CD4-positive, alpha-beta T cell (primary cell): ENCODE measurements at regions not wholly inside any gene's neighbourhood (a gene's known extent, or its start where the extent isn't known, plus 50 kb on each side); places are given as distances from the start of the nearest gene placed in this dataset.

Experiments
- ATAC-seq: fragments of 200-7000 bp; cut with Tn5 transposase; one replicate; pipeline ENCODE4 v1.10.0; 2022; ENCODE audit warnings: mild to moderate bottlenecking; ENCODE audit not compliant: poor library complexity
- CTCF ChIA-PET: fragments of 350-600 bp; sonication (Branson Sonifier 250); formaldehyde crosslinking; loops from one replicate; lab custom pipeline; 2021; ENCODE audit warnings: antibody characterized with exemption, inconsistent platforms; lab: Charles Lee
- POLR2A ChIA-PET: fragments of 350-600 bp; sonication (Branson Sonifier 250); formaldehyde crosslinking; loops from one replicate; lab custom pipeline; 2021; ENCODE audit warnings: antibody characterized with exemption, inconsistent platforms; lab: Charles Lee
- DNase-seq, 14 experiments: peaks; one replicate each; pipeline ENCODE4 v3.0.0-alpha.2; 2013 to 2020; ENCODE audit warnings: mixed read lengths in 2 of 14
- H3K27ac ChIP-seq, 2 donors: one replicate each; pipeline versions ENCODE4 v1.5.1 to v1.7.0; 2013; ENCODE audit warnings: low read length in 2 of 2, low read depth in 1 of 2, mild to moderate bottlenecking in 1 of 2
- H3K27me3 ChIP-seq, 2 experiments: 1 replicate in 1 of 2; 2 replicates in 1 of 2; pipeline versions ENCODE4 v1.6.1 to v1.7.0; 2013; ENCODE audit warnings: low read length in 2 of 2, control low read depth in 1 of 2, mild to moderate bottlenecking in 1 of 2, moderate library complexity in 1 of 2; ENCODE audit not compliant: insufficient read depth in 2 of 2, control insufficient read depth in 1 of 2
- H3K36me3 ChIP-seq: one replicate; pipeline ENCODE4 v1.6.1; 2013; ENCODE audit warnings: low read length, control low read depth; ENCODE audit not compliant: insufficient read depth
- H3K4me1 ChIP-seq: one replicate; pipeline ENCODE4 v1.6.1; 2013; ENCODE audit warnings: low read length, control low read depth; ENCODE audit not compliant: insufficient read depth
- H3K4me3 ChIP-seq: one replicate; pipeline ENCODE4 v1.5.1; 2013; ENCODE audit warnings: mild to moderate bottlenecking, low read length, moderate library complexity
- H3K9me3 ChIP-seq, 2 experiments: 1 replicate in 1 of 2; 2 replicates in 1 of 2; pipeline versions ENCODE4 v1.6.1 to v1.7.0; 2013; ENCODE audit warnings: low read length in 2 of 2, mild to moderate bottlenecking in 2 of 2, control low read depth in 1 of 2, moderate library complexity in 1 of 2; ENCODE audit not compliant: control insufficient read depth in 1 of 2, insufficient read depth in 1 of 2
- H3K27ac Mint-ChIP-seq: one replicate; pipeline ENCODE4 v1.8.0; 2020; ENCODE audit warnings: mixed read lengths
- H3K27me3 Mint-ChIP-seq: one replicate; pipeline ENCODE4 v1.8.0; 2021; ENCODE audit warnings: mixed read lengths
- H3K36me3 Mint-ChIP-seq: one replicate; pipeline ENCODE4 v1.8.0; 2021; ENCODE audit warnings: low read depth, mixed read lengths
- H3K4me1 Mint-ChIP-seq: one replicate; pipeline ENCODE4 v1.8.0; 2021; ENCODE audit warnings: low read depth, mixed read lengths
- H3K4me3 Mint-ChIP-seq: one replicate; pipeline ENCODE4 v1.8.0; 2020; ENCODE audit warnings: mild to moderate bottlenecking, mixed read lengths
- H3K9me3 Mint-ChIP-seq: one replicate; pipeline ENCODE4 v1.8.0; 2020; ENCODE audit warnings: mixed read lengths
- intact Hi-C, 2 experiments: fragments of 100-400 bp; cut with DNase I in 1 of 2; cut with micrococcal nuclease in 1 of 2; formaldehyde crosslinking; loops; one replicate each; pipeline versions ENCODE4 v1.15.1 to v1.9.0; 2023 to 2025; cut with DNase I, micrococcal nuclease
- TF ChIP-seq, protein P1 (sequence below): fragments of 200-600 bp; IDR thresholded peaks from one replicate; pipeline ENCODE4 v1.8.0; 2022; ENCODE audit warnings: antibody characterized with exemption, mild to moderate bottlenecking

DNA sequence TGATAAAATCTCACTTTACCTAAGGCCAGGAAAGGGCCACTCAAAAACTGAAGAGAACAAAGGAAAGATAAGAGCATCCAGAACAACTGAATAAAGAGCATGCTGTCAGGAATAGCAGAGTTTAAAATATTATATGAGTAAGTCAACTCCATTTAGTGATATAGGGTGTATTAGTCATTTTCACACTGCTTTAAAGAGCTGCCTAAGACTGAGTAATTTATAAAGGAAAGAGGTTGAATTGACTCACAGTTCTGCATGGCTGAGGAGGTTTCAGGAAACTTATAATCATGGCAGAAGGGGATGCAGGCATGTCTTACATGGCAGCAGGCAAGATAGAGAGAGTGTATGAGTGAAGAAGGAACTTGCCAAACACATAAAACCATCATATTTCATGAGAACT lies 778.0 kb upstream of the NECTIN3 start:
- H3K27me3 Mint-ChIP-seq = peaks cover 4% of the 10 kb centered on the region
- no peak for DNase-seq
- no peaks in the 10 kb centered on the region for H3K4me1 ChIP-seq
- H3K36me3 Mint-ChIP-seq = no peaks in the 10 kb centered on the region
- TF ChIP-seq, protein P1, sequence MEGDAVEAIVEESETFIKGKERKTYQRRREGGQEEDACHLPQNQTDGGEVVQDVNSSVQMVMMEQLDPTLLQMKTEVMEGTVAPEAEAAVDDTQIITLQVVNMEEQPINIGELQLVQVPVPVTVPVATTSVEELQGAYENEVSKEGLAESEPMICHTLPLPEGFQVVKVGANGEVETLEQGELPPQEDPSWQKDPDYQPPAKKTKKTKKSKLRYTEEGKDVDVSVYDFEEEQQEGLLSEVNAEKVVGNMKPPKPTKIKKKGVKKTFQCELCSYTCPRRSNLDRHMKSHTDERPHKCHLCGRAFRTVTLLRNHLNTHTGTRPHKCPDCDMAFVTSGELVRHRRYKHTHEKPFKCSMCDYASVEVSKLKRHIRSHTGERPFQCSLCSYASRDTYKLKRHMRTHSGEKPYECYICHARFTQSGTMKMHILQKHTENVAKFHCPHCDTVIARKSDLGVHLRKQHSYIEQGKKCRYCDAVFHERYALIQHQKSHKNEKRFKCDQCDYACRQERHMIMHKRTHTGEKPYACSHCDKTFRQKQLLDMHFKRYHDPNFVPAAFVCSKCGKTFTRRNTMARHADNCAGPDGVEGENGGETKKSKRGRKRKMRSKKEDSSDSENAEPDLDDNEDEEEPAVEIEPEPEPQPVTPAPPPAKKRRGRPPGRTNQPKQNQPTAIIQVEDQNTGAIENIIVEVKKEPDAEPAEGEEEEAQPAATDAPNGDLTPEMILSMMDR = no peak
- no peaks in the 10 kb centered on the region for H3K36me3 ChIP-seq
- peaks cover 0 to 5% of the 10 kb centered on the region in 2 experiments for H3K9me3 ChIP-seq
- POLR2A ChIA-PET = no interaction called here
- no peaks in the 10 kb centered on the region for H3K4me1 Mint-ChIP-seq
- H3K27ac ChIP-seq = no peak overlapping the region
- no peak overlapping the region for H3K4me3 Mint-ChIP-seq
- no peaks in the 10 kb centered on the region for H3K27me3 ChIP-seq
- intact Hi-C loops = no loop called here
- H3K4me3 ChIP-seq = no peak overlapping the region
- no peak for ATAC-seq
- CTCF ChIA-PET = no interaction called here
- peaks cover 2% of the 10 kb centered on the region for H3K9me3 Mint-ChIP-seq
- H3K27ac Mint-ChIP-seq = no peak overlapping the region

DNA sequence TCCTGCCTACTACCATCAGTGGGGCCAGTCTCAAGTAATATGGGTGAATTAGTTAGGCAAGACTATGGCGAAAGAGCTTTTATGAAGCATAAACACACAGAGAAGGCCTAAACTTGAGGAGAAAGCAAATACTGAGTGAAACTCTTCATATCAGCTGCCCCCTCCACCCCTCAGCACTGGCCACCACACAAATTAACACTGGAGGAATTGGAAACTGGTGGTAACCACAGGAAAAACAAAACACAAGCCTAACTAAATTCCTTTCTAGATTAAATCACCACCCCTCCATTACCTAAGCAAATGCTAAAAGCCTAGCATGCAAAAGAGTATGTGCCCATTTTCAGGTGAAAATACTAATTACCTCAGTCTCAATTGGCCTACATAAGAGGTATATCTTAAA lies 774.7 kb upstream of the NECTIN3 start:
- ChIA-PET POLR2A (no interaction called here), CTCF (interaction anchor here (1.5 kb wide), 1 partner anchor 18 kb away, joined by 3 read pairs; no protein-coding TSS in a partner anchor)
- ATAC-seq = no peak
- H3K36me3 ChIP-seq = no peaks in the 10 kb centered on the region
- no peak for DNase-seq
- Mint-ChIP-seq H3K9me3 (peaks cover 2% of the 10 kb centered on the region), H3K27ac (no peak overlapping the region), H3K36me3 (no peaks in the 10 kb centered on the region), H3K27me3 (no peaks in the 10 kb centered on the region), H3K4me1 (no peaks in the 10 kb centered on the region), H3K4me3 (no peak overlapping the region)
- H3K27me3 ChIP-seq = no peaks in the 10 kb centered on the region
- H3K4me3 ChIP-seq = no peak overlapping the region
- intact Hi-C loops = no loop called here
- peaks cover 0 to 5% of the 10 kb centered on the region in 2 experiments for H3K9me3 ChIP-seq
- no peaks in the 10 kb centered on the region for H3K4me1 ChIP-seq
- TF ChIP-seq, protein P1 = no peak
- H3K27ac ChIP-seq = no peak overlapping the region

DNA sequence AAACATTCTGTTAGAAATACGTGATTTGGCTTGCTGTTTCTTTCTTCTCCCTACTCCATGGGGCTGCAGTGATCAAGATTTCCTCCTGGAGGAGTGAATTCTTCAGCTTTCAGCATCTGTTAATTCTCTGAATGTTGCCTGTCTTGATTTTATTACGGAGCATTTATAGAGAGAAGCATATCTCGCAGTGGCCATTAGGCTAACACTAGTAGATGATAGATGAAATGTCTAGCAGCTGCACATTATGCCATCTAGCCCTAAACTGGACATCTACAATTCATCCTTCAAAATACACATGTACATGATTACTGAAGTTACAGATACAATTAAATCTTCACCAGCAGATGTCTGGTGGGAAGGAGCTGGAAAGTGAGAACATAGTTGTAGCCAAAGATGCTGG lies 769.8 kb upstream of the NECTIN3 start:
- ATAC-seq (no peak), DNase-seq (no peak)
- POLR2A ChIA-PET = no interaction called here
- no peak overlapping the region for H3K4me3 ChIP-seq
- Mint-ChIP-seq H3K4me1 (peaks cover 4% of the 10 kb centered on the region), H3K9me3 (no peaks in the 10 kb centered on the region), H3K27ac (no peak overlapping the region), H3K4me3 (no peak overlapping the region), H3K36me3 (no peaks in the 10 kb centered on the region), H3K27me3 (no peaks in the 10 kb centered on the region)
- CTCF ChIA-PET = interaction anchor here (1.7 kb wide), 1 partner anchor 13 kb away, joined by 4 read pairs; no protein-coding TSS in a partner anchor
- no peak overlapping the region for H3K27ac ChIP-seq
- intact Hi-C loops = no loop called here
- H3K27me3 ChIP-seq = no peaks in the 10 kb centered on the region
- no peaks in the 10 kb centered on the region for H3K4me1 ChIP-seq
- no peaks in the 10 kb centered on the region for H3K36me3 ChIP-seq
- TF ChIP-seq, protein P1 = no peak
- H3K9me3 ChIP-seq = no peaks in the 10 kb centered on the region
